Vagina (tissue), 2 donors: ENCODE measurements at regions not wholly inside any gene's neighbourhood (a gene's known extent, or its start where the extent isn't known, plus 50 kb on each side); places are given as distances from the start of the nearest gene placed in this dataset.

ENCODE experiments used
- POLR2A ChIP-seq, 2 donors: fragments of 450-650 bp; IDR thresholded peaks; one replicate each; pipeline ENCODE4 v1.6.1; 2017; ENCODE audit warnings: antibody characterized with exemption in 2 of 2, mild to moderate bottlenecking in 2 of 2, moderate library complexity in 2 of 2
- TF ChIP-seq, protein P1 (sequence below), 3 experiments: fragments of 450-650 bp in 2 of 3; fragments of 200-600 bp in 1 of 3; sonication (generic) in 1 of 3; IDR thresholded peaks; one replicate each; pipeline ENCODE4 v1.5.1; 2017 to 2019; ENCODE audit warnings: antibody characterized with exemption in 3 of 3, mild to moderate bottlenecking in 2 of 3, moderate library complexity in 2 of 3

DNA sequence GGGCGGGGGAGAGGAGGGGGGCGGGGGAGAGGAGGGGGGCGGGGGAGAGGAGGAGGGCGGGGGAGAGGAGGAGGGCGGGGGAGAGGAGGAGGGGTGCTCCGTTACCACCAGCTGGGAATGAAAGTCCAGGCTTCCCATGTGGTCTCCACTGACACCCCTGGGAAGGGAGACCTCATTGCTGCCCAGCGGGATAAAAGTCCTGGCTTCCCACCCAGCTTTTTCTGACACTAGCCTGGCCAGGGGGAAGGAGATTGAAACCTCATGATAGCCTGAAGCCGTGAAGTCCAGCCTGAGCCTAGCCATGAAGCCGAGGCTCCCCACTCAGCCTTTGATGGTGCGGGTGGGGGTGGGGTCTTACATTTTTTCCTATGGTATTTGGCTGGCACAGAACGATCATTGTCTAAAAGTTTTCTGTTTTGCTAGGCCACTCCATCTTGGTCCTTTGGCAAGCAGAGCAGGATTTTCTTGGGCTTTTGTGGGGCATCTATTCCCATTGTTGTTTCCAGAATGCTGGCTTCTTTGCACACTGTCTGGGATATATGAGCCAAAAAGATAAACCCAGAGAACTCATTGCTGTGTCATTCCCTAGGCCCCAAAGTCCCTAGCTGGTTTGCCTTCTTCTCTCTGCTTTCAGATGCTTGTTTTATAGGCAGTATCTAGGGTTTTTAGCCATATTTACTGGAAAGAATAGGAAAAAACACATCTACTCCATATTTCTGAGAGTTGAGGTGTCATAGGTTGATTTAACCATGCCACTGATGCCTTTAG is 65.3 kb upstream of the SMOX start:
- TF ChIP-seq, protein P1, sequence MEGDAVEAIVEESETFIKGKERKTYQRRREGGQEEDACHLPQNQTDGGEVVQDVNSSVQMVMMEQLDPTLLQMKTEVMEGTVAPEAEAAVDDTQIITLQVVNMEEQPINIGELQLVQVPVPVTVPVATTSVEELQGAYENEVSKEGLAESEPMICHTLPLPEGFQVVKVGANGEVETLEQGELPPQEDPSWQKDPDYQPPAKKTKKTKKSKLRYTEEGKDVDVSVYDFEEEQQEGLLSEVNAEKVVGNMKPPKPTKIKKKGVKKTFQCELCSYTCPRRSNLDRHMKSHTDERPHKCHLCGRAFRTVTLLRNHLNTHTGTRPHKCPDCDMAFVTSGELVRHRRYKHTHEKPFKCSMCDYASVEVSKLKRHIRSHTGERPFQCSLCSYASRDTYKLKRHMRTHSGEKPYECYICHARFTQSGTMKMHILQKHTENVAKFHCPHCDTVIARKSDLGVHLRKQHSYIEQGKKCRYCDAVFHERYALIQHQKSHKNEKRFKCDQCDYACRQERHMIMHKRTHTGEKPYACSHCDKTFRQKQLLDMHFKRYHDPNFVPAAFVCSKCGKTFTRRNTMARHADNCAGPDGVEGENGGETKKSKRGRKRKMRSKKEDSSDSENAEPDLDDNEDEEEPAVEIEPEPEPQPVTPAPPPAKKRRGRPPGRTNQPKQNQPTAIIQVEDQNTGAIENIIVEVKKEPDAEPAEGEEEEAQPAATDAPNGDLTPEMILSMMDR (IDR thresholded peaks at IDR 0.05) = no peak
- TF ChIP-seq POLR2A (IDR thresholded peaks at IDR 0.05) = no peak
